Stimulated activated CD4-positive, alpha-beta T cell treated with anti-CD3 and anti-CD28 coated beads, Interleukin-12 subunit alpha, Interleukin-12 subunit beta, amount 100 ng/mL, for 24 hours (primary cell): ENCODE measurements at regions not wholly inside any gene's neighbourhood (a gene's known extent, or its start where the extent isn't known, plus 50 kb on each side); places are given as distances from the start of the nearest gene placed in this dataset.
"Not testable (repeated sequence)": the region's sequence is repeated elsewhere in the genome, so short reads cannot be mapped to it uniquely, and the experiment has no call there.

Source experiments
- DNase-seq, 2 experiments: peaks; one replicate each; pipeline ENCODE4 v3.0.0-alpha.2; 2020; ENCODE audit warnings: low read depth in 2 of 2

- DNase-seq: no peak
Measured at GRCh38 chr17:5951912-5952311, 118.3 kb upstream of the WSCD1 start.

GRCh38 chr17:5952518-5952917, 117.7 kb upstream of the WSCD1 start:
- DNase-seq: no peak

- no peak for DNase-seq
Measured at GRCh38 chr17:5955764-5956163, 114.4 kb upstream of the WSCD1 start.

GRCh38 chr17:5958850-5959249, 111.3 kb upstream of the WSCD1 start:
- no peak for DNase-seq

- no peak for DNase-seq
Measured at GRCh38 chr17:5962371-5962770, 107.8 kb upstream of the WSCD1 start.

DNA sequence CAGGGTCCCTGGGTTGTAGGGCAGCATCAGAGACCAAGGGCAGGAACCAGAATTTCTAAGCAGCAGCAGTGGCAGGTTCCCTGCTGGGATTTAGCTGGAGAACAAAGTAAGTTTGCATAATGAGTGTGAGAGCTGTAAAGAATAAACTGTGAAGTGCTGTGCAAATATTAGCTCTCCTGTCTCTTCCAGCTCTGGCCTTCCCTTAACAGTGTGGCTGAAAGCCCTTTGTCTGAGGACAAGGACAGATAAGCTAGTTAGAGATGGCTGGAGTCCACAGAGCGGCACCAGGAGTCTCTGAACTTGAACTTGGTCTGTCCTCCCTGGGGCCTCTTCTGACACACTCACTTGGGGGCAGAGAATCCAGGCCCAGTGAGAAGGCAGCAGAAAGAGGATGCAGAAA, 98.2 kb upstream of the WSCD1 start:
- no peak for DNase-seq

DNA sequence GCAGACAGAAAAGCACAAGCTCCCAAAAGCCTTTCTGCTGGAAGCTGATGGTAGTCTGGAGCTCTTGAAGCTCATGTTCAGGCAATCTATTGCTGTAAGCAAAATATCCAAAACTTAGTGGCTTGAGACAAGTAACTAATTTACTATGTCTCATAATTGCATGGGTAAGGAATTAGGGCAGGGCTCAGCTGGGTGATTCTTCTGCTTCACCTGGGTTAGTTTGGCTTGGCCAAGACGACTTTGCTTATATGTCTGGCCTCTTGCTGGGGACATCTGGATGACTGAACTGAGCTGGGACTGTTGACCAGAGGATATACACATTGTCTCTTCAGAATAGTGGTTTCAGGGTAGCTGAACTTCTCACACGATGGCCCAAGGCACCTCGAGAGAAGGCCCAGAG, 96.8 kb upstream of the WSCD1 start:
- no peak for DNase-seq

DNA sequence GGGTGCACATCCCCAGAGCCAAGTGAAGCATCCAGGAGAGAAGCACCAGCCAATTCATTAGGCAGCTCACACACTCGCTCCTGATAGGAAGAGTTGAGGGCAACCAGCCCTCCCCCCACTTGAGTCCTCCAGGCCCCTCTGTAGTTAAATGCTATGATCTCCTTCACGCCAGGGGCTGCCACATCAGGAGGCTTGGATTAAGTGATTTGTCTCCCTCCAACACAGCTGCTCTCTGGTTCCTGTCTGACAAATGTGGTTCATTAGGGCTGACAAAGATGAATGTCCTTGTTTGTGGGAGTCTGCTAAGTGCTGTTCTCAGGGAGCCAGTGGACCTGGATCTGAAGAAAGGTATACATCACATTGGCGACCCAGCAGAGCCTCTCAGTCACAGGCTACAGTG, 94.5 kb upstream of the WSCD1 start:
- no peak for DNase-seq

DNA sequence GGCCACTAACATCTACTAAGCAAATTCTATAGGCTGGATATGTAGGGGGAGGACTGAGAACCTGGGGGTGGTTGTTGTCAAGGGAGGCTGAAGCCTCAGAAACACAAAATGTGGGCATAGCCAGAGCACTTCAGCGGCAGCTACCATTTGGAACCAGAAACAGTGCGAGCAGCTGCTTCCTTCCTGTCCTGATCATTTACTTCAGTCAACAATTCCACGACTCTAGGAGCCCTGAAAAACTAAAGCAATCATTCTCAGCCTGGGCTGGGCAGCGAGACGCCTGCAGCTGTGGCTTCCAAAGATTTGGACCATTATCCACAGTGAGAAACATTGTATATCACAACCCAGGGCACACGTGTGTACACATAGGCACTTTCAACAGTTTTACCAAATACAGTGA, 93.9 kb upstream of the WSCD1 start:
- no peak for DNase-seq

DNA sequence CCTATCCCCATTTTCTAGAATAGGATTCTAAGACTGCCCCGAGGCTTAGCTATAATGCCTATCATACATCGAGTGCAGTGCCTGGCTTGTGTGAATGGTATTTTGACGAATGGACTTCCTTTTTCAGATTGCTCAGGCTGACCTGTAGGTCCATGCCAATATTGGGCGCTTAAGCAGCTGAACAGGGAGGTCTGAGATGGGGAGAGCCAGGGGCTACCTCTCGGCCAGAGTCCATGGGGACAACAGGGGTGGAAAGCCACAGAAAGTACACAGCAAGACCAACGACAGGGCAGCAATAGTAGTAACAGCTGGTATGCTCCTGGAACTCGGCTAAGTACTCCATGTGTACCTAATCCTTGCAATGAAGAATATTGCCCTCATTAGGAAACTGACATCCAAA, 91.7 kb upstream of the WSCD1 start:
- no peak for DNase-seq

- no peak for DNase-seq
Measured at GRCh38 chr17:5980941-5981340, 89.2 kb upstream of the WSCD1 start.

- DNase-seq: no peak
Measured at GRCh38 chr17:5986644-5987043, 83.5 kb upstream of the WSCD1 start.

DNA sequence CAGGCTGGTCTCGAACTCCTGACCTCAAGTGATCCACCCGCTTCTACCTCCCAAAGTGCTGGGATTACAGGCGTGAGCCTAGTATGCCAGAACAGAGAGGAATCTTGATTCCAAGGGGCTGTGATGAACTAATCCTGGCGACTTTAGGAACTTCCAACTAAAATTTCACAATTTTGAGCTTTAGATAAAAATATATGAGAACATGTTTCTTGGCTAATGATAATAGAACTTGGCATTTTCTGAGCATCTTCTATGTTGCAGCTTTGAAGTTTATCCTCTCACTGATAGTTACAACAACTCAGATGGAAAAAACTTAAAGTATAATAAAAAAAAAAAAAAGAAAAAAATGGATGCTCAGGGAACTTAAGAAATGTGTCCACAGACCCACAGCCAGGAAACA, 69.8 kb upstream of the WSCD1 start:
- DNase-seq: no peak

- not testable (repeated sequence) for DNase-seq
Measured at GRCh38 chr17:6003221-6003620, 67.0 kb upstream of the WSCD1 start.

DNA sequence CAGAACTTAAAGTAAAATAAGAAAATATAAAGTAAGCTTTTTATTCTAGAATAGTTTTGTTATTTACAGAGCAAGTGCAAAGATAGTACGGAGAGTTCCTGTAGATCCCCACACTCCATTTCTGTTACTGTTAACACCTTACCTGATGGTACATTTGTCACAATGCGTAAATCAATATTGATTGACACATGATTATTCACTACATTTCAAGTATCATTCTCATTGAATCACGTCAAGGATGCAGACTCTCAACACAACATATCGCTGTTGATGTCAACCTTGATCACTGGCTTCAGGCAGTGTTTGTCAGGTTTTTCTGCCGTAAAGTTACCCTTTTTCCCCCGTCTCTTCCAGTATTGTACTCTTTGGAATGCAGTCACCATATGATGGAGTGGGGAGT, 64.2 kb upstream of the WSCD1 start:
- DNase-seq: no peak

DNA sequence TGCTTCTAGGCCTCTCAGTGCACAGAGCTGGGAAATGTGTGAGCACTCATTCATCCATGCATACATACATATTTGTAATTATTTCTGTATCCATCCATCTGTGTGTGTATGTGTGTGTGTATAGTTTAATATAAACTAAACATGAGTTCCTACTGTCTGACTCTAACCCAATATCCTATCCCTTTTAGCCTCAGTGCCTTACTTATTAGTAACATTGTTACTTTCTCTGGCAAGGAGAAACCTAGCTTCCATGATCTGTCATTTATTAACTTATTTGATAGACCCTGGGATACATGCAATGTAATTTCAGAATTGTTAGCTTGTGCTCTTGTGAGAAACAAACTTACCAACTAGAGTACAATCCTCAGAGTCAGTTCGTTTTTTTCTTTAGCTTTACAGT, 59.0 kb upstream of the WSCD1 start:
- no peak for DNase-seq

- no peak for DNase-seq
Measured at GRCh38 chr17:6018788-6019187, 51.4 kb upstream of the WSCD1 start.

DNA sequence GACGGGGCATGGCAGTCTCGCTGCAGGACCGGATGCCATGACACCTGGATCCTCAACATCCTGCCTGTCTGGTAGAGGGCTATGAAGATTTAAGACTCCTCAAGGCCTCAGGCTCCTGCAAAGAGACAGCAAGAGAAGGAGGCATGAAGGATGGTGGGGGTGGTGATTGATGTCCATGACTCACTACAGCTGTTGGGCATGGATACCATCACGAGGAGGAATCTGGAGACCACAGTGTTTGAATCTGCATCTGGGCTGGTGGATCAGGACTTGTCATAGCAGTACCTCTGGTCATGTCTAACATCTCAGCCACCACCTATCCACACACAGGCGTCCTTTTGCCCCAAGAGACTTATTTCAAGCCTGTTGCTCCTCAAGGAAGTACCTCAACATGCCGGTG, 50.2 kb upstream of the WSCD1 start:
- DNase-seq: peak in 1 of 2 experiments; percentile 1

DNA sequence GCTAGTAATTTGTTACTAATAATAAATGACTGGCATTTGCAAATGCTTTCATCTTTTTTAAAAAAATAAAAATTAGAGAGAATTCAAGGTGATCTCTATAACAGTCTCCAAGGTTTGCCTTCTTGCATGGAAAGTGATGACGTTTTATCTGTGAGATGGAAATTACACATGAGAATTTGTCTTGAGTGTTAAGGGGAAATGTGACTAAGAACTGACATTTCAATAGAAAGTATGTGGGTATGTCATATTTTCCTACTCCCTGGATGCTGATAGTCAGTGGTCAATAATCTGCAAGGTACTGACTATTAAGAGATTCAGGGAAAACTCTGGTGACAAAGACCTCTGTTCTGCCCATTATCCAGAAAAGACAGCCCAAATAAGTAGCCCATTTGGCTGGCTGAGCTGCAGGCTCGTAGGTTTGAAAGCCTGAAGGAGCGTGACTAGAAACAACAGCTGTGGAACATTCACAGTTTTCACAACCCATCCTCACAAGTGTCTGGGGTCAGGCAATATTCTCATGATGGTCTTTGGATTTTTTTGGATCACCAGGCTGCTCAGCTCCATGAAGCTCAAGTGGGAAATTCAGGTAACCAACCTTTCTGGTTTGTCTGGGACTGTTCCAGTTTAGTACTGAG, 49.7 kb upstream of the WSCD1 start:
- DNase-seq: no peak
